ENCODE measurements at regions not wholly inside any gene's neighbourhood (a gene's known extent, or its start where the extent isn't known, plus 50 kb on each side); places are given as distances from the start of the nearest gene placed in this dataset.

DNA sequence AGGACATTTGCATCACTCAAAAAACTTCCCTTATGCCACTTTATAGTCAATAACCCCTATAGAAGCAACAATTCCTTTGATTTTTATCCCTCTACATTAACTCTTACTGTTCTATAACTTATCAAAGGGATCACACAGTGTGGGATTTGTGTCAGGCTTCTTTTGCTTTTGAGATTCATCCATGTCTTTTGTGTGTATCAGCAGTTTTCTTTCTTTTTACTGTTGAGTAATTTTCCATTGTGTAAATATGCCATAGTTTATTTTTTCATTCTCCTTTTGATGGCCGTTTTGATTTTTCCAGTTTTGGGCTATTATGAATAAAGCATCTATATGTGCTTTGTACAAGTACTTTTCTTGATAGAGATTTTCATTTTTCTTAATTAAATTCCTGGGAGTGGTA lies 657.9 kb downstream of the EPM2A start:
- Histone ChIP-seq H3K4me2 (ENCODE audit: low read depth, low read length) (no peak overlapping the region), H2AFZ (ENCODE audit: low read length) (no peak overlapping the region), H4K20me1 (ENCODE audit: insufficient read depth, low read length) (no peaks in the 10 kb centered on the region), H3K27ac (ENCODE audit: extremely low read length, insufficient read depth, low read length) (no peak overlapping the region), H3K27me3 (ENCODE audit: control insufficient read depth in 1 of 2, insufficient read depth in 2 of 2, low read length in 2 of 2) (no peaks in the 10 kb centered on the region), H3K4me3 (replicated peaks in 1 of 3; ENCODE audit: insufficient read depth in 1 of 3, low read depth in 2 of 3, low read length in 3 of 3) (no peak overlapping the region), H3K36me3 (replicated peaks in 1 of 2; ENCODE audit: control insufficient read depth in 1 of 2, insufficient read depth in 2 of 2, low read length in 2 of 2) (no peaks in the 10 kb centered on the region), H3K79me2 (ENCODE audit: insufficient read depth, low read length) (no peaks in the 10 kb centered on the region), H3K9me3 (ENCODE audit: low read length) (no peaks in the 10 kb centered on the region), H3K4me1 (ENCODE audit: insufficient read depth, low read length) (no peaks in the 10 kb centered on the region), H3K9ac (ENCODE audit: insufficient read depth, low read depth, low read length) (no peak overlapping the region)
- CTCF ChIA-PET (ENCODE audit: low intra/inter-chr PET ratio, low total read pairs), result no interaction called here
- POLR2A ChIA-PET, result no interaction called here
- intact Hi-C loops (cut with micrococcal nuclease; ENCODE audit: unreplicated experiment) (no loop called here), in situ Hi-C loops (cut with HindIII; ENCODE audit: extremely low pct_ligation_motif_present, low pct_unique_long_range_greater_than_20kb) (no loop called here)
- BruUV-seq (replicated peaks), result no TSS peak
- 2% methylated on average over 1 of the region's 1 CpG for WGBS (ENCODE audit: low lambda C conversion rate)
- no peak for FAIRE-seq
- no peak for ATAC-seq
- no peak for DNase-seq (ENCODE audit: low spot score)
- 0 out of 2 replicates have a peak, but pooled peaks have one; percentile 35 for TF ChIP-seq MAFF (IDR thresholded peaks at IDR 0.05; ENCODE audit: low read depth, low read length)
- TF ChIP-seq ZNF501 (CRISPR knock-in tag; IDR thresholded peaks at IDR 0.05), result no peak
- peak; percentile 34 to 65; a peak in 3 of 4 replicates for TF ChIP-seq MAFK (conservative IDR thresholded peaks at IDR 0.05 in 1 of 2, IDR thresholded peaks at IDR 0.05 in 1 of 2; ENCODE audit: low read length in 2 of 2)

DNA sequence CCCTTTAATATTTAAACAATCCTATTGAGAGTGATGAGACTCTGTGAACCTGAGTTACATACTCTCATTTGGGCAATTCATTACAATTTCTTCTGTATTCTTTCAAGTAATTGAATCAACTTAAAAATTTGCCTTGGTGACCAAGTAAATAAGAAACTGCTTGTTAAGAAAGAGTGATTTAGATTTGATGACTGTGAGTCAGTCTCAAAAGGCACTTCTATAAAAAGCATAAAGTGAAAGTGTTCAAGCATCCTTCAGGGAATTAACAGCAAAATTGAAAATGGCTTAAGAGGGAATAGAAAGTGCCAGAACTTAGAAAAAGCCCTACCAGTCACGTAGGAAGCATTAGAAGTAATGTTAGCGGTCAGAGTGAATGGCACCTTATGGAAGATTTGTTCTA lies 654.7 kb downstream of the EPM2A start:
- Histone ChIP-seq H4K20me1 (ENCODE audit: insufficient read depth, low read length) (no peaks in the 10 kb centered on the region), H3K9ac (ENCODE audit: insufficient read depth, low read depth, low read length) (no peak overlapping the region), H3K9me3 (ENCODE audit: low read length) (no peaks in the 10 kb centered on the region), H3K4me3 (replicated peaks in 1 of 3; ENCODE audit: insufficient read depth in 1 of 3, low read depth in 2 of 3, low read length in 3 of 3) (no peak overlapping the region), H3K79me2 (ENCODE audit: insufficient read depth, low read length) (no peaks in the 10 kb centered on the region), H3K27me3 (ENCODE audit: control insufficient read depth in 1 of 2, insufficient read depth in 2 of 2, low read length in 2 of 2) (no peaks in the 10 kb centered on the region), H3K4me1 (ENCODE audit: insufficient read depth, low read length) (no peaks in the 10 kb centered on the region), H3K36me3 (replicated peaks in 1 of 2; ENCODE audit: control insufficient read depth in 1 of 2, insufficient read depth in 2 of 2, low read length in 2 of 2) (no peaks in the 10 kb centered on the region), H2AFZ (ENCODE audit: low read length) (no peak overlapping the region), H3K4me2 (ENCODE audit: low read depth, low read length) (no peak overlapping the region), H3K27ac (ENCODE audit: extremely low read length, insufficient read depth, low read length) (no peak overlapping the region)
- intact Hi-C loops (cut with micrococcal nuclease; ENCODE audit: unreplicated experiment) (no loop called here), in situ Hi-C loops (cut with HindIII; ENCODE audit: extremely low pct_ligation_motif_present, low pct_unique_long_range_greater_than_20kb) (no loop called here)
- no peak for FAIRE-seq
- no TSS peak for BruUV-seq (replicated peaks)
- CTCF ChIA-PET (ENCODE audit: low intra/inter-chr PET ratio, low total read pairs), result no interaction called here
- WGBS (ENCODE audit: low lambda C conversion rate), result 4% methylated on average over 2 of the region's 2 CpGs
- no peak for DNase-seq (ENCODE audit: low spot score)
- POLR2A ChIA-PET, result no interaction called here
- ATAC-seq, result no peak
- no peak for TF ChIP-seq ZNF24 (IDR thresholded peaks at IDR 0.05)
- TF ChIP-seq NAIF1 (CRISPR knock-in tag; IDR thresholded peaks at IDR 0.05; ENCODE audit: borderline replicate concordance), result no peak
- TF ChIP-seq GABPB1 (CRISPR knock-in tag; IDR thresholded peaks at IDR 0.05), result no peak
- TF ChIP-seq RORA (CRISPR knock-in tag; IDR thresholded peaks at IDR 0.05), result no peak
- TF ChIP-seq, protein P1, sequence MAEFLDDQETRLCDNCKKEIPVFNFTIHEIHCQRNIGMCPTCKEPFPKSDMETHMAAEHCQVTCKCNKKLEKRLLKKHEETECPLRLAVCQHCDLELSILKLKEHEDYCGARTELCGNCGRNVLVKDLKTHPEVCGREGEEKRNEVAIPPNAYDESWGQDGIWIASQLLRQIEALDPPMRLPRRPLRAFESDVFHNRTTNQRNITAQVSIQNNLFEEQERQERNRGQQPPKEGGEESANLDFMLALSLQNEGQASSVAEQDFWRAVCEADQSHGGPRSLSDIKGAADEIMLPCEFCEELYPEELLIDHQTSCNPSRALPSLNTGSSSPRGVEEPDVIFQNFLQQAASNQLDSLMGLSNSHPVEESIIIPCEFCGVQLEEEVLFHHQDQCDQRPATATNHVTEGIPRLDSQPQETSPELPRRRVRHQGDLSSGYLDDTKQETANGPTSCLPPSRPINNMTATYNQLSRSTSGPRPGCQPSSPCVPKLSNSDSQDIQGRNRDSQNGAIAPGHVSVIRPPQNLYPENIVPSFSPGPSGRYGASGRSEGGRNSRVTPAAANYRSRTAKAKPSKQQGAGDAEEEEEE (CRISPR knock-in tag; IDR thresholded peaks at IDR 0.05; ENCODE audit: borderline replicate concordance), result no peak
- no peak for TF ChIP-seq ZNF225 (CRISPR knock-in tag; IDR thresholded peaks at IDR 0.05)
- TF ChIP-seq, protein P2, sequence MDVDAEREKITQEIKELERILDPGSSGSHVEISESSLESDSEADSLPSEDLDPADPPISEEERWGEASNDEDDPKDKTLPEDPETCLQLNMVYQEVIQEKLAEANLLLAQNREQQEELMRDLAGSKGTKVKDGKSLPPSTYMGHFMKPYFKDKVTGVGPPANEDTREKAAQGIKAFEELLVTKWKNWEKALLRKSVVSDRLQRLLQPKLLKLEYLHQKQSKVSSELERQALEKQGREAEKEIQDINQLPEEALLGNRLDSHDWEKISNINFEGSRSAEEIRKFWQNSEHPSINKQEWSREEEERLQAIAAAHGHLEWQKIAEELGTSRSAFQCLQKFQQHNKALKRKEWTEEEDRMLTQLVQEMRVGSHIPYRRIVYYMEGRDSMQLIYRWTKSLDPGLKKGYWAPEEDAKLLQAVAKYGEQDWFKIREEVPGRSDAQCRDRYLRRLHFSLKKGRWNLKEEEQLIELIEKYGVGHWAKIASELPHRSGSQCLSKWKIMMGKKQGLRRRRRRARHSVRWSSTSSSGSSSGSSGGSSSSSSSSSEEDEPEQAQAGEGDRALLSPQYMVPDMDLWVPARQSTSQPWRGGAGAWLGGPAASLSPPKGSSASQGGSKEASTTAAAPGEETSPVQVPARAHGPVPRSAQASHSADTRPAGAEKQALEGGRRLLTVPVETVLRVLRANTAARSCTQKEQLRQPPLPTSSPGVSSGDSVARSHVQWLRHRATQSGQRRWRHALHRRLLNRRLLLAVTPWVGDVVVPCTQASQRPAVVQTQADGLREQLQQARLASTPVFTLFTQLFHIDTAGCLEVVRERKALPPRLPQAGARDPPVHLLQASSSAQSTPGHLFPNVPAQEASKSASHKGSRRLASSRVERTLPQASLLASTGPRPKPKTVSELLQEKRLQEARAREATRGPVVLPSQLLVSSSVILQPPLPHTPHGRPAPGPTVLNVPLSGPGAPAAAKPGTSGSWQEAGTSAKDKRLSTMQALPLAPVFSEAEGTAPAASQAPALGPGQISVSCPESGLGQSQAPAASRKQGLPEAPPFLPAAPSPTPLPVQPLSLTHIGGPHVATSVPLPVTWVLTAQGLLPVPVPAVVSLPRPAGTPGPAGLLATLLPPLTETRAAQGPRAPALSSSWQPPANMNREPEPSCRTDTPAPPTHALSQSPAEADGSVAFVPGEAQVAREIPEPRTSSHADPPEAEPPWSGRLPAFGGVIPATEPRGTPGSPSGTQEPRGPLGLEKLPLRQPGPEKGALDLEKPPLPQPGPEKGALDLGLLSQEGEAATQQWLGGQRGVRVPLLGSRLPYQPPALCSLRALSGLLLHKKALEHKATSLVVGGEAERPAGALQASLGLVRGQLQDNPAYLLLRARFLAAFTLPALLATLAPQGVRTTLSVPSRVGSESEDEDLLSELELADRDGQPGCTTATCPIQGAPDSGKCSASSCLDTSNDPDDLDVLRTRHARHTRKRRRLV (CRISPR knock-in tag; IDR thresholded peaks at IDR 0.05), result no peak
- no peak for TF ChIP-seq PHF21A (CRISPR knock-in tag; IDR thresholded peaks at IDR 0.05)
- TF ChIP-seq, protein P3, sequence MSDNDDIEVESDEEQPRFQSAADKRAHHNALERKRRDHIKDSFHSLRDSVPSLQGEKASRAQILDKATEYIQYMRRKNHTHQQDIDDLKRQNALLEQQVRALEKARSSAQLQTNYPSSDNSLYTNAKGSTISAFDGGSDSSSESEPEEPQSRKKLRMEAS (IDR thresholded peaks at IDR 0.05), result no peak

Measured in HepG2 (cell line).